Heart right ventricle (tissue), 16 donors: ENCODE measurements at regions not wholly inside any gene's neighbourhood (a gene's known extent, or its start where the extent isn't known, plus 50 kb on each side); places are given as distances from the start of the nearest gene placed in this dataset.

ENCODE experiments used
- ATAC-seq, 8 donors: fragments of 200-7000 bp; cut with Tn5 transposase; one replicate each; pipeline ENCODE4 v1.9.1; 2020; ENCODE audit warnings: mild to moderate bottlenecking in 8 of 8, moderate library complexity in 8 of 8, moderate number of reproducible peaks in 1 of 8
- DNase-seq, 2 donors: peaks; one replicate each; pipeline ENCODE4 v3.0.0-alpha.2; 2020
- H3K27ac ChIP-seq, 10 donors: fragments of 200-600 bp; sonication (generic) in 2 of 10; one replicate each; pipeline versions ENCODE4 v1.5.0 to v1.8.0; 2020 to 2022; ENCODE audit warnings: mild to moderate bottlenecking in 3 of 10
- H3K27me3 ChIP-seq, 7 donors: fragments of 200-600 bp; one replicate each; pipeline ENCODE4 v1.8.0; 2021 to 2022; ENCODE audit warnings: mild to moderate bottlenecking in 2 of 7
- H3K36me3 ChIP-seq, 9 donors: fragments of 200-600 bp; sonication (generic) in 1 of 9; one replicate each; pipeline versions ENCODE4 v1.5.0 to v1.8.0; 2020 to 2022; ENCODE audit warnings: mild to moderate bottlenecking in 2 of 9
- H3K4me1 ChIP-seq, 9 donors: fragments of 200-600 bp; sonication (generic) in 1 of 9; one replicate each; pipeline versions ENCODE4 v1.5.0 to v1.8.0; 2020 to 2022; ENCODE audit warnings: mild to moderate bottlenecking in 4 of 9
- H3K4me3 ChIP-seq, 10 donors: fragments of 200-600 bp; sonication (generic) in 2 of 10; one replicate each; pipeline versions ENCODE4 v1.5.0 to v1.8.0; 2020 to 2022; ENCODE audit warnings: mild to moderate bottlenecking in 7 of 10, moderate library complexity in 2 of 10
- H3K9me3 ChIP-seq, 11 donors: fragments of 200-600 bp in 10 of 11; sonication (generic) in 2 of 11; one replicate each; pipeline versions ENCODE4 v1.5.0 to v1.8.0; 2013 to 2022; ENCODE audit warnings: mild to moderate bottlenecking in 2 of 11, control low read depth in 1 of 11, moderate library complexity in 1 of 11
- WGBS, 2 donors: extraction: QIAGEN DNeasy Blood & Tissue Kit; methylation state at CpG; one replicate each; pipeline ENCODE4 v1.1.7; 2013; ENCODE audit warnings: inconsistent platforms in 1 of 2; 5-methylcytosine and 5-hydroxymethylcytosine counted together
- intact Hi-C, 10 donors: fragments of 100-400 bp; cut with DNase I; formaldehyde crosslinking; loops; one replicate each; pipeline versions ENCODE4 v1.11.1 to v1.14.2; 2022
- TF ChIP-seq, protein P1 (sequence below), 9 donors: fragments of 200-600 bp; sonication (generic) in 2 of 9; IDR thresholded peaks; one replicate each; pipeline versions ENCODE4 v1.5.0 to v1.8.0; 2021 to 2022; ENCODE audit warnings: antibody characterized with exemption in 9 of 9, mild to moderate bottlenecking in 5 of 9, moderate library complexity in 1 of 9
- donor health status: Arrhythmogenic right ventricular cardiomyopathy.
- donor health status: ischemic (EF 13 %, LVEDD 7.1; RV severe dilation, severe dysfunction).
- donor health status: healthy with polysubstance abuse.
- donor health status: DM: no; HTN: yes; CAD: no.
- donor health status: DM: no; HTN: no; CAD: no.
- donor health status: ischemic (EF 25% LVEDD 6.9; RV normal size, moderate dysfunction).
- donor health status: ischemic (EF 25% LVEDD 5.7; RV mildly dilated, moderate dysfunction).
- donor health status: healthy.
- donor health status: DM: yes; HTN: yes; CAD: no.
- donor health status: Ischemic cardiomyopathy.
- donor health status: ischemic (EF 35%, LVEDD 5.7; RV mildly dilated, moderate dysfunction).
- donor health status: nonischemic (EF 11% LVEDD 7.7; RV severe dilation, severe dysfunction).
- donor health status: DM: yes; HTN: yes; CAD: no.
- donor health status: PGD.
- donor health status: ischemic (EF 29% LVEDD 5.4; RV normal size, mild dysfunction).
- donor health status: nonischemic (EF 23%, LVEDD 6.1; RV moderate dilation, normal function).

DNA sequence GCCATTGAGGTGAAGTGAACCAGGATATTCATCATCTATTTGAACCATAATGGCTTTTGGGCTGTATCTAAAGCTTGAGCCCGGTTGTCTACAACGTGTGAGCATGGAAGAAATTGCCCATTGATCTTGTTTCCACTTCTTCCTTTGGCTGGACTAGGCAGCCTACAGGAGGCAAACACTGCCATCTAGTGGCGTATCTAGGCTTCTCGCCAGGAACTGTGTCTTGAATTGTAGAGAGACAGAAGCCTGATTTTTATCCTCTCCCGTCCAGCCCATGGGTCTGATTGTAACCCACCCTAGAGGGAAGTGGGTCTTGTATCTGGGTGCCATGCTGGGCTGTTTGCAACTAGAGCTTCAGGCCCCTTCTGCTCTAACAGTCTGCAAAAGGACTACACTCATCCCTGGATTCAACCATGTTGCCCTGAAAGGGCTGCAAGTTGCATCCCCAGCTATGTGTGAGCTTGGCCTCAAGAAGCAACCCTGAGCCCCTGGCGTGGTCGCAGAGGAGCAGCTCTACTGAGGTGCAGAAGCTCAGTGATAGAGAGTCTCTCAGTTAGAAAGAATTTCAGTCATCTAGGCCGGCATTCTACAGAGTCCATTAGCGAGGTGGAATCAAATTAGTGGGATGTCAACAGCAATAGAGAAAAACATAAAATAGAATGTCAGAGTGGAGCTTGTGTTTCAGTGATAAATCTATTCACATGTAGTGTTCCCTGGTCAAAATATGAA, 170.2 kb upstream of the UMPS start:
- Histone ChIP-seq H3K9me3 (no peaks in the 10 kb centered on the region), H3K27me3 (peaks cover 0 to 5% (median 0%) of the 10 kb centered on the region in 7 donors), H3K36me3 (peaks cover 0 to 11% (median 0%) of the 10 kb centered on the region in 9 donors), H3K4me1 (peaks cover 0 to 38% (median 25%) of the 10 kb centered on the region in 9 donors), H3K27ac (peak overlapping the region in 4 of 10 donors; percentile 45 to 52 (median 49)), H3K4me3 (no peak overlapping the region)
- 27 to 34% methylated on average over 9 of the region's 9 CpGs for WGBS, 2 donors
- DNase-seq (peak in 1 of 2 donors; percentile 71), ATAC-seq (peak; percentile 53 to 87 (median 73))
- intact Hi-C loops, result loop anchor here in 9 of 10 donors (2.0 to 10.0 kb wide), 7 partner anchors 65 to 545 kb away; no protein-coding TSS in a partner anchor
- TF ChIP-seq, protein P1, sequence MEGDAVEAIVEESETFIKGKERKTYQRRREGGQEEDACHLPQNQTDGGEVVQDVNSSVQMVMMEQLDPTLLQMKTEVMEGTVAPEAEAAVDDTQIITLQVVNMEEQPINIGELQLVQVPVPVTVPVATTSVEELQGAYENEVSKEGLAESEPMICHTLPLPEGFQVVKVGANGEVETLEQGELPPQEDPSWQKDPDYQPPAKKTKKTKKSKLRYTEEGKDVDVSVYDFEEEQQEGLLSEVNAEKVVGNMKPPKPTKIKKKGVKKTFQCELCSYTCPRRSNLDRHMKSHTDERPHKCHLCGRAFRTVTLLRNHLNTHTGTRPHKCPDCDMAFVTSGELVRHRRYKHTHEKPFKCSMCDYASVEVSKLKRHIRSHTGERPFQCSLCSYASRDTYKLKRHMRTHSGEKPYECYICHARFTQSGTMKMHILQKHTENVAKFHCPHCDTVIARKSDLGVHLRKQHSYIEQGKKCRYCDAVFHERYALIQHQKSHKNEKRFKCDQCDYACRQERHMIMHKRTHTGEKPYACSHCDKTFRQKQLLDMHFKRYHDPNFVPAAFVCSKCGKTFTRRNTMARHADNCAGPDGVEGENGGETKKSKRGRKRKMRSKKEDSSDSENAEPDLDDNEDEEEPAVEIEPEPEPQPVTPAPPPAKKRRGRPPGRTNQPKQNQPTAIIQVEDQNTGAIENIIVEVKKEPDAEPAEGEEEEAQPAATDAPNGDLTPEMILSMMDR (IDR thresholded peaks at IDR 0.05), result peak; percentile 78 to 92 (median 86)

DNA sequence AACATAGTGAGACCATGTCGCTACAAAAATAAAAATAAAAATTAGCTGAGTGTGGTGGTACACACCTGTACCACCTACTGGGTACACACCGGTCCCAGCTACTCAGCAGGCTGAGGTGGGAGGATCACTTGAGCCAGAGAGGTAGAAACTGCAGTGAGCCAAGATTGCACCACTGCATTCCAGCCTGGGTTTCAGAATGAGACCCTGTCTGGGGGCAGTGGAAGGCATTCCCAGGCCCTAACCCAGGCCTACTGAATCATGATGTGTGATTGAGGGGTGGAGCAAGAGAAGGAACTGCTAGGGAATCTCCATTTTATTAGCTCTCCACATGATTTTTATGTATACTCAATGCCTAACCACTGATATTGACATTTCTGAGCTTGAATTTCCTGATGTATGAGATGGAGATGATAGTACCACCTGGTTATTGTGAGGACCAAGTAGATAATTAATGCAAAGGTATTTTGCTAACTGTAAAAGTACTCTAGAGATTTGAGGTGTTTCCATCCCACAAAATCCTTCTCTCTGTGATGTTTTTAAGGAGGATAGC, 169.5 kb upstream of the UMPS start:
- intact Hi-C loops, result loop anchor here in 5 of 10 donors (10.0 kb wide), 2 partner anchors 334 to 344 kb away; no protein-coding TSS in a partner anchor
- ATAC-seq, result no peak
- Histone ChIP-seq H3K4me1 (peaks cover 0 to 40% (median 26%) of the 10 kb centered on the region in 9 donors), H3K27ac (no peak overlapping the region), H3K27me3 (peaks cover 0 to 5% (median 0%) of the 10 kb centered on the region in 7 donors), H3K9me3 (no peaks in the 10 kb centered on the region), H3K4me3 (no peak overlapping the region), H3K36me3 (peaks cover 0 to 11% (median 0%) of the 10 kb centered on the region in 9 donors)
- 85 to 92% methylated on average over 2 of the region's 2 CpGs for WGBS, 2 donors
- TF ChIP-seq, protein P1 (IDR thresholded peaks at IDR 0.05), result no peak
- DNase-seq, result no peak

DNA sequence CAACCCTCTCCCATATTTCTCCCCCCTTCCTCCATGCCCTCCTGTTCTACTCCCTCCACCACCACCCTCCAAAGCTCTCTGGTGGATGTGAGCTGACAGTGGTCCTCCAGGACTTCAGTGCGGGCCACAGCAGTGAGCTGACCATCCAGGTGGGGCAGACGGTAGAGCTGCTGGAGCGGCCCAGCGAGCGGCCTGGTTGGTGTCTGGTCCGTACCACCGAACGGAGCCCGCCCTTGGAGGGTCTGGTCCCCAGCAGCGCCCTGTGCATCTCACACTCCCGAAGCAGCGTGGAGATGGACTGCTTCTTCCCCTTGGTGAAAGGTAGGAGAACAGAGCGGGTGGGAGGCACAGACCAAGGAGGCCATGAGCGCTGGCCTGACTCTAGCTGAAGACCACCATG, 167.5 kb upstream of the UMPS start:
- intact Hi-C loops, result loop anchor here in 6 of 10 donors (2.0 to 10.0 kb wide), 3 partner anchors 128 to 342 kb away; no protein-coding TSS in a partner anchor
- Histone ChIP-seq H3K27ac (no peak overlapping the region), H3K4me1 (peaks cover 0 to 32% (median 19%) of the 10 kb centered on the region in 9 donors), H3K9me3 (no peaks in the 10 kb centered on the region), H3K27me3 (no peaks in the 10 kb centered on the region), H3K4me3 (no peak overlapping the region), H3K36me3 (peaks cover 0 to 11% (median 0%) of the 10 kb centered on the region in 9 donors)
- TF ChIP-seq, protein P1 (IDR thresholded peaks at IDR 0.05), result no peak
- 97 to 100% methylated on average over 14 of the region's 14 CpGs for WGBS, 2 donors
- no peak for DNase-seq
- no peak for ATAC-seq

DNA sequence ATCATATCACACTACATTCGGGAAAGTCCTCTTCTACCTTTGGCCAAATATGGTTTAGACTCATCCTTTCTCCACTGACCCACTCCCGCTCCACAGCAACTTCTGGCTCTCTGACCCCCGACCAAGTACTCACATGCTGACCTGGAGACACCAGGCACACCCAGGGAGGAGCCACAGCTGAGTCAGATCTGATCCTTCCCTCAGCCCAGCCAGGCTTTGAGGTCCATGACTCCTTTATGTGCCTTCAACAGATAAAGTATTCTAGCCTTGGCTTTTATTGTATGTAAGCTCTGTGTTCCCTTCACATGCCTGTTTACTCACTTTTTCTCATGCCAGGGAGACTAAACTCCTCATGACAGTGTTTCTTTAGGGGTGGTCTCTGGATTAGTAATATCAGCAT, 166.9 kb upstream of the UMPS start:
- Histone ChIP-seq H3K27ac (no peak overlapping the region), H3K4me1 (peaks cover 0 to 28% (median 15%) of the 10 kb centered on the region in 9 donors), H3K36me3 (peaks cover 0 to 11% (median 0%) of the 10 kb centered on the region in 9 donors), H3K27me3 (no peaks in the 10 kb centered on the region), H3K4me3 (no peak overlapping the region), H3K9me3 (no peaks in the 10 kb centered on the region)
- no peak for DNase-seq
- intact Hi-C loops, result loop anchor here in 6 of 10 donors (2.0 to 10.0 kb wide), 3 partner anchors 127 to 341 kb away; no protein-coding TSS in a partner anchor
- 80 to 95% methylated on average over 3 of the region's 3 CpGs for WGBS, 2 donors
- TF ChIP-seq, protein P1 (IDR thresholded peaks at IDR 0.05), result no peak
- no peak for ATAC-seq
